Fibroblast of mammary gland (primary cell): ENCODE measurements at regions not wholly inside any gene's neighbourhood (a gene's known extent, or its start where the extent isn't known, plus 50 kb on each side); places are given as distances from the start of the nearest gene placed in this dataset.

ENCODE experiments used
- DNase-seq: peaks from one replicate; pipeline ENCODE4 v3.0.0-alpha.2; 2010; ENCODE audit warnings: low read depth
- H3K4me3 ChIP-seq: 2 replicates; pipeline ENCODE4 v1.5.1; 2011; ENCODE audit warnings: low read depth, mild to moderate bottlenecking, low read length, moderate library complexity; ENCODE audit not compliant: control insufficient read depth
- CTCF ChIP-seq: conservative IDR thresholded peaks from 2 replicates; pipeline ENCODE4 v1.5.1; 2011; ENCODE audit warnings: low read depth, low read length, inconsistent platforms; ENCODE audit not compliant: control insufficient read depth, insufficient read depth

DNA sequence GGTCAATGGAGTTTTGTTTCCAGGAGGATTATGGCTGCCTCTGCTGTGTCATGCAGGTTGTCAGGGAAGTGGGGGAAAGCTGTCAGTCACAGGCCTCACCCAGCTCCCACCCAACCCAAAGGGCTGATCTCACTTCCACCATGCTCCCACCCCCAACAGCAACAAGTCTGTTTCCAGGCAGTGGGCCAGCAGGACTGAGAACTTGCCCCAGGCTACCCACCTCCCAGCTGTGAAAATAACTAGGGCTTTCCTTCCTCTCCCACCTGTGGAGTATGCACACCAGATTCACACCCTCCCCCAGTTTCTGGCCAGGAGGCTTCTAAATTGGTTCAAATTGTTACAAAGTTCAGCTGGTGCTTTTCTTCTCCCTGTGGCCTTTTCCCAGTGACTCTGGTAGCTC lies 95.6 kb upstream of the ACVR1 start:
- H3K4me3 ChIP-seq, result no peak overlapping the region
- no peak for DNase-seq
- TF ChIP-seq CTCF, result no peak

GRCh38 chr2:157967856-157968255 lies 91.7 kb upstream of the ACVR1 start:
- DNase-seq, result no peak
- H3K4me3 ChIP-seq, result no peak overlapping the region
- no peak for TF ChIP-seq CTCF

DNA sequence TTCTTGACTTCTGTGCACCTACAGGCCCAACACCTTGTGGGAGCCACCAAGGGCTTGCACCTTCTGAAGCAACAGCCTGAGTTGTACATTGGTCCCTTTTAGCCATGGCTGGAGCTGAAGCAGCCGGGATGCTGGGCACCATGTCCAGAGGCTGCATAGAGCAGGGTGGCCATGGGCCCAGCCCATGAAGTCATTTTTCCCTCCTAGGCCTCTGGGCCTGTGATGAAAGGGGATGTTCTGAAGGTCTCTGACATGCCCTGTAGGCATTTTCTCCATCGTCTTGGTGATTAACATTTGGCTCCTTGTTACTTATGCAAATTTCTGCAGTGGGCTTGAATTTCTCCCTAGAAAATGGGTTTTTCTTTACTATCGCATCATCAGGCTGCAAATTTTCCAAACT lies 83.1 kb upstream of the ACVR1 start:
- no peak for TF ChIP-seq CTCF
- DNase-seq, result no peak

GRCh38 chr2:157957596-157957995 lies 81.5 kb upstream of the ACVR1 start:
- no peak for TF ChIP-seq CTCF

More for the DNA sequence above, 83.1 kb upstream of the ACVR1 start:
- no peak overlapping the region for H3K4me3 ChIP-seq

GRCh38 chr2:157952558-157952957 lies 76.4 kb upstream of the ACVR1 start:
- no peak overlapping the region for H3K4me3 ChIP-seq
- no peak for DNase-seq
- TF ChIP-seq CTCF, result no peak

More at GRCh38 chr2:157957596-157957995, 81.5 kb upstream of the ACVR1 start:
- H3K4me3 ChIP-seq, result no peak overlapping the region
- DNase-seq, result no peak

DNA sequence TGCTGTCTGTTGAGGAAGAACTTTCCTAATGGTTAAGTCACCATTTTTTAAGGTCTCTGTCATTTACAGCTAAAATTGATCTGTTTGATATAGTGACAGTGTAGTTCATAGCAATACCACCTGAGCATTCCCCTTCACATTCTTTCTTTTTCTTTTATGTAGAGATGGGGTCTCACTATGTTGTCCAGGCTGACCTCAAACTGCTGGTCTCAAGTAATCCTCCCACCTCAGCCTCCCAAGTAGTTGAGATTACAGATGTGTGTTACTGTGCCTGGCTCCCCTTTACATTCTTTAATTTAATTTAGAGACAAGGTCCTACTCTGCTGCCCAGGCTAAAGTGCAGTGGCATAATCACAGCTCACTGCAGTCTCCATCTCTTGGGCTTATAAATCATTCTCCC lies 72.7 kb upstream of the ACVR1 start:
- DNase-seq, result no peak
- no peak overlapping the region for H3K4me3 ChIP-seq
- TF ChIP-seq CTCF, result no peak

- H3K4me3 ChIP-seq, result no peak overlapping the region
- no peak for DNase-seq
- TF ChIP-seq CTCF, result no peak
Measured at GRCh38 chr2:157946919-157947557, 70.9 kb upstream of the ACVR1 start.
